GM19023 (cell line): ENCODE measurements at regions not wholly inside any gene's neighbourhood (a gene's known extent, or its start where the extent isn't known, plus 50 kb on each side); places are given as distances from the start of the nearest gene placed in this dataset.
"Not testable (repeated sequence)": the region's sequence is repeated elsewhere in the genome, so short reads cannot be mapped to it uniquely, and the experiment has no call there.

ENCODE experiments used
- ATAC-seq: cut with Tn5 transposase; IDR thresholded peaks from one replicate; pipeline ENCODE4 v1.9.1; 2021; ENCODE audit warnings: mild to moderate bottlenecking, moderate library complexity; ENCODE audit not compliant: unreplicated experiment

DNA sequence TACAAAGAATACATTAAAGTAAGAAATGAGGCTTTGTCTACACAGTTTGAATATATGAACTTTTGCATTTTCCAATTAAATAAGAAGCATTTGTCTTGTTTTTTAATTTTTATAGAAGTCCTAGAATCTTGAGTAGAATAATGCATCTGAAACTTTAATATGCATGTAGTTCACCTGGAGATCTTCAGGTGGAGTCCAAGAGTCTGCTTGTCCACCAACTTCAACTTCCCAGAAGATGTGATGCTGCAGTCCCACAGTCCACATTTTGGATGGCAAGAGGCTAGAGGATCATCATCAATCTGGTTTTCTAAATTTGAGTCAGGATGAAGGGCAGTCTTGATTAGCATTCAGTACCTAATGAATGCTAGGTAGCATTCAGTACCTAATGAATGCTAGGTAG is 357.6 kb upstream of the SOX2 start:
- no peak for ATAC-seq

DNA sequence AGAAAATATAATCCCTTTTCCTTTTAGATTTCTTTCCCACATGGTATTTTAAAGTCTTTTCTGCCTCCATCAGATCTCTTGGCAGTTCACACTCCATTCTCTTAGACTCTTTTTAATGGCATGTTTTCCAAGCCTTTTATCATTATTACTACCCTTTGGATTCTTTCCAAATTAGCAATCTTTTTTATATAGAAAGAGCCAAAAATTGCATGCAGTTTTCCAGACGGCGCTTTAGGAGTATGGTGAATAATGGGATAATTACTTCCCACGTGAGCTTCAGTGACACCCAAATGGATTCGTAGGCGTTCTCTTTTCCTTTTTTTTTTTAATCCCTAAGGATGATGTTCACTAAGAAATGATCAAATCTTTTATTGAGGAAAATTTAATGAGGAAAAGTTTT is 354.8 kb upstream of the DNAJC19 start:
- ATAC-seq: no peak

DNA sequence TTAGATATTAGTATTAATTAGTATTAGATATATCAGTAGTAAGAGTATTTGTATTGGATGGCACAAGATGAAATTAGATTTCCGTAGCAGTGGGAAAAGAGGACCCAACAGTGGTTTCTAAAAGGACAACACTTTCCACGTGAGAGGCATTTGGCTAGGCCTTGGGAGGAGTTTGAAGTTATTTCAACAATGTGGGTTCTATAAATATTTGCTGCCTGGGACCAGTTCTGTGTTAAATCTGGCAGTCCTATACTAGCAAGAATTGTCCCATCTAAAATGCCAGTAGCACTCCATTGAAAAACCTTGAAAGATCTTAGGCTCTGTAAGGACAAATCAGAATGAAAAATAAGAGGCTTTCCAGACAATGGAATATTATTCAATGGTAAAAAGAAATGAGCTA is 347.1 kb upstream of the DNAJC19 start:
- ATAC-seq: no peak

DNA sequence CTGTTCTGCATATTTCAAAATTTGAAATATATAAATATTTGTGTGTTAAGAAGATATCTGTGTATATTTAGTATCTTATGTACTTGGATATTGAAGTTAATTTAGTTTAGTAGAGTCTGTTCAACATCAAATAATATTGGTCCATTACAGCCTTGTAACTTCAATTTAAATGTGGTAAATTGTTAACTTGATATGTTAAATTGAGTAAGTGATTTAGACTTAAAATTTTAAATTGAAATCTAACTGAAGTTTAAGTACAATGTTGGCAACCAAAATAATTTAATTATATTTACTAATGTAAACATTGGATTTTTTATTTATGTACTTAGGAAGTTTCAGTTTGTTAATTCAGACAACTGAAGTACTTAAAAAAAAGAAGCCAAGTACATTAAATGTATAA is 343.9 kb upstream of the DNAJC19 start:
- no peak for ATAC-seq

DNA sequence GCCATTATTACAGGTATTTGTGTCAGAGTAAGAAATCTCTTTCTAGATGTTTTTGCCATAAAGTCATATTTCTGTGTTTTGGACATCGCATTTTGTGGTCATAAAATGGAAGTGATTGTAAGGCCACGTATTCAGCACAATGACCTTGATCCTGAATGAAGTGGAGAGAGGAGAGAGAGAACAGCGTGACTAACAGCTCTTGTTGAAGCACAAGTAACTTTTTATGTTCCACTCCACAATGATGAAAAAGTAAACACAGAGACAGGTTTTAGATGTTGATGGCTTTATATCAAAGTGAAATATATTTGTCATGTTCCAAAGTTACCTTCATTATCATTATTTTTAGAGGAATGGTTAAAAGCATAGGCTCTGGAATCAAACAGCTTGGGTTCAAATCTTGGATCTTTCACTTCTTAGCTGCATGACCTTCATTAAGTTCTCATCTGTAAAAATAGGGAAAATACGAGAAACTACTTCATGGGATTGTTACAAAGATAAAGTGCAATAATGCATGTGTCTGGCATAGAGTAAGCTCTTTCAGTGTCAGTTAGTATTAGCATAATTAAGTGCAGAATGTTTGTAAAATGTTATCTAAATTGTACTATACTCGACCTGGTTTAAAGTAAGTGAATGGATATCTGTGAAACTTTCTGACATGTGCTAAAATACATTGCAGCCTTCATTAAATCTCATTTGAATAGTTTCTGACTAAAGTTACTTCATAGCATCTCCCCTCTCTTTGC is 341.5 kb upstream of the DNAJC19 start:
- no peak for ATAC-seq

DNA sequence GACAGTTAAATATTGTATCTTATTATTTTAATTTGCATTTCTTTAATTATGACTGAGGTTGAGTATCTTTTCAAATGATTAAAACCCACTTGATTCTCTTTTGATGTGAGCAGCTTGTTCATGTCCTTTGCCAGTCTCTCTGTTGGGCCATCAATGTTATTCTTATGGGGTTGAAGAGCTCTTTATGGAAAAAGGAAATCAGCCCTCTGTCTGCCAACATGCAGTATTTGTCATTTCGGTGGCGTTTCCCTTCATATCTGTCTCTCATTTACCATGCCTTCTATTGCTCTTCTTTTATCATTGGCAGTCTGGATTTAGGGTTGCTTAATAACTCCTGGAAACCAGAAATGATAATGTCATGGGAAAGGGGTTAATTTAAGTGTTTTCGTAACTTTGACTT is 340.7 kb upstream of the DNAJC19 start:
- ATAC-seq: no peak

DNA sequence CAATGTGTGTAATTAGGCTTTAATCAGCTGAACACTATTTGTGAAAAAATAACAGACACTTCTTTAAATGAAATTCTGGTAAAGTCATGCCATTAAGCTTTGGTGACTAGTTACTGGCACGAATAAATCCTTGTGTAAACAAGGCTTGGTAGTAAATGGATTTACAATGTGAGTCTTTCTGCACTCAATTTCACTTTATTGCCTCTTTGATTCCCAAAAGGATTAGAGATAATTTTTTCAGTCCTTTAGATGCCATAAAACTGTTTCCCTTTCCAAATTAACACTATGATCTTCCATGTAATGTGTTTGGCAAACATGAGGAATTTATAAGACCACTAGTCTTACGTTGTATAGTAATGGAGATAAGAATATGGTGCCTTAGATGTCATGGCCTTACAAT is 339.5 kb upstream of the DNAJC19 start:
- no peak for ATAC-seq

DNA sequence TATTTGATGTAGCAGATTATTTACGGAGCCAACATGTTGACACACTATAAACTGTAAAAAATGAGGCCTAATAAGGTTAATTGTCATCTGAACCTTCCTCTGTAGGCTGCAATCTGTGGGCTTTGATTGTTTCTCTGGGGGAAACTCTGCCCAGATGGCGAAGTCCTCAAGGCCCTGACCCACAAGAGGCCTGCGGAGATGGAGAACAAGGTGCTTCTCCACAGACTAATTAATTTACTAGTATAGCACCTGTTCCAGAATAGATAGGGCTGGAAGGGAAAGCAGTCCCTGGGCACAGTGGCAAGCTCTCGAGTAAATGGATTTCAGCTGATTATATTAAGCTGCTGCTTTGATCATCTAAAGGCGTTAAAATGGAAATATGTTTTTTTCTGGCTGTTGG is 338.8 kb upstream of the DNAJC19 start:
- ATAC-seq: no peak

DNA sequence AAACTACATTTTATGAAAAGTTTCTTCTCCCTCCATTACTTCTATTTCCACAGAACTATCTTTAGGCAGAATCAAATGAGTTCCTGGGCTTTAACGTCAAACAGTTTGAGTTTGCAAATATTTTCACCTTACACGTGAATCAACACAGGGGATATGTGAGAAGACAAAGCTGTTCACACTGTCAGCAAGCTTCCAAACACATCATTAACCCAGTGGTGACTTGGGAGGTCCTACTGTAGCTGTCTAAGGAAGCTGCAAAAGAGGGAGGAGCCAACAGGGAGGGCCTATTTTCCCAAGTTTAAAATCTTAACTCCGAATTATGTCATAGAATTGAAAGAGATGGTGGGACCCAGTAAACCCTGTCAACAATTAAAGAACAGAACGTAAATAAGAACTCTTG is 337.8 kb upstream of the DNAJC19 start:
- ATAC-seq: no peak

DNA sequence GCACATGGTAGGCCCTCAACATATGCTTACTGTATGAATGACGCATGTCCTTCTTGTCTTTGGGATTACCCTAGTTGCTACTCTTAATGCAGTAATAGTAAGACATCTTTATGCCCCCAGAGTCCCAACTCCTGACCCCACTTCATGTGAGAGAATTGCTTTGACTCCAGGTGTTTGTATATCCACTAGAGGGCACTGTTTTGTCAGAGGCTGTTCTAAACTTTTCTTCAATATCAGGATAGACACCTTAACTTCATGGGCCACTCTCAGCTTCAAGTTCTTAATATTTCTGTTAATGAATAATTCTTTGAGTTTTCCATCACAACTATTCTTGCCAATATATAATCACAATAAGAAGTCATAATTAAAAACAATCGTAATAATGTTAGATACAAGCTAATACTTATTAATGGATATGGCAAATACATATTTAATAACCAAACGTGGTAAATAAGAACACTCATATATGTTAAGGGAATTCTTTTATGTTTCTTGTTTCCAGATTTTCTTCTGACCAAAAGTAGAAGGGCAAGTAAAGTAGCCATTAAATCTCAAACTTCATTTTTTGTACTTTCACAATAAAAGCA is 337.2 kb upstream of the DNAJC19 start:
- no peak for ATAC-seq

DNA sequence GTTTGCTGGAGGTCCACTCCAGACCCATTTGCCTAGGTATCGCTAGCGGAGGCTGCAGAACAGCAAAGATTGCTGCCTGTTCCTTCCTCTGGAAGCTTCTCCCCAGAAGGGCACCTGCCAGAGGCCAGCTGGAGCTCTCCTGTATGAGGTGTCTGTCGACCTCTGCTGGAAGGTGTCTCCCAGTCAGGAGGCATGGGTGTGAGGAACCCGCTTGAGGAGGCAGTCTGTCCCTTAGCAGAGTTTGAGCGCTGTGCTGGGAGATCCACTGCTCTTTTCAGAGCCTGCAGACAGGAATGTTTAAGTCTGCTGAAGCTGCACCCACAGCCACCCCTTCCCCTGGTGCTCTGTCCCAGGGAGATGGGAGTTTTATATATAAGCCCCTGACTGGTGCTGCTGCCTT is 335.0 kb upstream of the DNAJC19 start:
- not testable (repeated sequence) for ATAC-seq

DNA sequence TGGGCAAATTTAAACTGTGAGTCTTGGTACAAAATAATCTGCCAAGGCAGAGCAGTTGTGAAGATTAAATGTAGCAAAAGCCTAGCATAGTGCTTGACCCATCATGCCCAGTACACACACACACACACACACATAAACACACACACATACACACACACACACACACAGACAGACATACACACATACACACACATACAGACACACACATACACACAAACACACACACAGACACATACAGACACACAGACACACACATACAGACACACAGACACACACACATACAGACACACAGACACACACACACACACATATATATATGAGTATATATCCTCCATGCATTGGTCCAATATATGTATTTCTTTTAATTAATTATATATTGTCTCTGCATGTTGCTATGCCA is 328.8 kb upstream of the DNAJC19 start:
- no peak for ATAC-seq

DNA sequence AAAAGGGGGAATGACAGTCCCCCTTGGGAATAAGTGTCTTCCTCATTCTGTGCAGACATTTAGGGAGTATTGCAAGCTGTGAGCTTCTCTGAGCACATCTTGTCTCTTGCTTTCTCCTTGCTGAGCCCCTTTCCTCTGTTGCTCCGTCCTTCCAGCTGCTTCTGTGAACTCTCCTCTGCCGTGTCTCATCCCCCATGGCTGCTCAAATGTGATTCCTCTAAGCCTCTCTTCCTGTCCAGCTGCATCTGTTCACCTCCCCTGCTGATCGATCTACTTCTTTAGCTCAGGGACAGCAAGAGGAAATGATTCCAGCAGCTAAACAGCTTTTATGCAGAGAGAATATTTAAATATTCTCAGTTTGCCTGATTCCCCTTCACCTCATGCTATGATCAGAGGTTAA is 328.0 kb upstream of the DNAJC19 start:
- no peak for ATAC-seq

DNA sequence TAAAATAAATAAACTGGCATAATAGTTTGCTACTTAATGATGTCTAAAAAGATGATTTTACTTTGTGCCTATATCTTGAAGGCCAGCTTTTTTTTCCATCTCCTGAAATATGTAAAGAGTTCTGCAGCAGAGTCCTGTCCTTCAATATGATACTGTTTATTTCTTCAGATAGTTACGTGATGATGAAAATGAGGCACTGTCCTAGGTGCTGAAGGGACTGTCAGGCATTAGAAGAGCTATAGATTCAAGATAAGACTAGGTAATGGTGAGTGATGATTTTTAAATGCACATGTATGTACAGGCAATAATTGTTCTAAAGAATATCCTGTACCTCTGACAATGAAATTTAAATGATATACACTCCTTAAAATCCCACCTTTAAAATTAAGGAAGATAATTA is 326.9 kb upstream of the DNAJC19 start:
- no peak for ATAC-seq

DNA sequence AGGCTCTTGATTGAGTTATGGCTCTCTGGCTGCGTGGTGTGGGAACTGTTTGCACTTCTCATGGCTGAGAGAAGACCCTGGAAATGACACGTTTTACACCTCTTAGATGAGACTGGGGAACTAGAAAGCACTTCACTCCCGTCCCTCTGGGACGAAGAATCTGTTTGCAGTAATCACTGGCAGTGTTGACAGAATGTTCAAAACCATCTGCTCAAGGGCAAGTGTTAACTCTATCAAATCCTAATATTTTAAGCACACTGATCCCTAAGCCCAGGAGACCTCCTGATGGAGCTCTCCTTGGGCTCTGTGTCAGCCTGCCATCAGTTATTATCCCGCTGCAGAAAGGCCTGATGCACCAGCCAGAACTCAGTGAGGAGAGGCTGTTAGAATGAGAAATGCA is 323.8 kb upstream of the DNAJC19 start:
- no peak for ATAC-seq

DNA sequence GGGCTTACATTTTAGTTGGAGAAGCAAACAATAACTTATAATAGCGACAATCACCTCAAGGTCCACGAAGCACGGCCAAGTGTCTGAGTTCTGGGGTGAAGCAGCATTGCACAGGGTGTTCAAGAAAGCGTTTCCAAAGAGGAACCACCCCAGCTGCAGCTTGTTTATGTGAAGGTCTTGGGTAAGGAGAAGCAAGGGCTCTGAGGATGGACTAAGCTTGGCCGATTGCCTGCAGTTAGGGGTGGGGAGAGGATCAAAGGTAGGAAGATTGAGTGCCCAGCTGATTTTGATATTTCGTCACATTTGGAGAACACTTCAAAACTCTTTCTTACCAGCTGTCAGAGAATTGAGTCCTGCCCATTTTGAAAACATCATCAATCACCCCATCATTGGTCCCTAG is 321.6 kb upstream of the DNAJC19 start:
- no peak for ATAC-seq

DNA sequence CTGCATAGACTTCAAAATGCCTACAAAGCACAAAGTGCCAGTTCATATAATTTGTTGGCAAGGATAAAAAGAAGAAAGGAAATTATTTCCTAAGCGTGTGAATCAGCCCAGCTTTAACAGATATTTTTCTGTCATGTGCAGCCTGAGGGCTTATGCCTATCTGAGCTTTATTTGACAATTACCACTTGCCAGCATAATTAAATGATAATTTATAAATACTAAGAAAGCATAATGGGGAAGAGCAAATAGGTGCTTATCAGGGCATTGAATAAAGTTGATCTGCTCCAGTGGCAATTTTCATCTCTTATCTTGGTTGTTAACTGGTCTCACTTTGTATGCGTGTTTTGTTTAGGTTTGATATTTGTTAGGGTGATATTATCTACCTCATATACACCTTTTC is 313.4 kb upstream of the DNAJC19 start:
- no peak for ATAC-seq

DNA sequence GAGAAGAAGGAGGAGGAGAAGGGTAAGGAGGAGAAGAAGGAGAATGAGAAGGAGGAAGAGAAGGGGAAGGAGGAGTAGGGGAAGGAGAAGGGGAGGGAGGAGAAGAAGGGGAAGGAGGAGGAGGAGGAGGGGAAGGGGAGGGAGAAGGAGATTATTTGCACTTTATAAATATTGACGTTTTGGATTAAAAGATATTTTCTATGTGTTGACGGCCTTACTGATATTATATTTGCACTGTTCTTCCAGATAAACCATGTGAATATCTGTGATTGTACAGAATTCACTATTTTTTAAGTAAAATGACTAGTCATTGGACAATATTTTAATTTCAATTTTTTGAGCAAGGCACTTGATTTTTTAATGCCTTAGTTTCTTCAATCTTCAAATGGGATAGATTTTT is 310.5 kb upstream of the DNAJC19 start:
- ATAC-seq: no peak

DNA sequence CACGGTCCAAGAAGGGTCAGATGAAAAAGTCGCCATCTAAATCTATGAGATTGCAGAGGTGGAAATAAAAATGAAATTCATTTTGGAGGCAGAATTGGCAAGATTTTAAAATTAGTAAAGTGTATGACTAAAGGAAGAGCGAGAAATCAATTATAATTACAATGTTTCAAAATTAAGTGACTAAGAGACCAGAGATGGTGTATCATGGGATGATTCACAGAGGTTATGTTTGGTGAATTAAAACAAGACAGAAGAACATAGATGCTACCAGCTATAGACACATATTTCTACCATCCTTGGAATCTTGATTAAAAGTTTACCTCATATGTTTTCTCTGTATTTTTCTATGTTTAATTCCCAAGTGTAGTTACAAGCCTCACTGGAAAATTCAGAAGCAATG is 308.9 kb upstream of the DNAJC19 start:
- ATAC-seq: no peak

DNA sequence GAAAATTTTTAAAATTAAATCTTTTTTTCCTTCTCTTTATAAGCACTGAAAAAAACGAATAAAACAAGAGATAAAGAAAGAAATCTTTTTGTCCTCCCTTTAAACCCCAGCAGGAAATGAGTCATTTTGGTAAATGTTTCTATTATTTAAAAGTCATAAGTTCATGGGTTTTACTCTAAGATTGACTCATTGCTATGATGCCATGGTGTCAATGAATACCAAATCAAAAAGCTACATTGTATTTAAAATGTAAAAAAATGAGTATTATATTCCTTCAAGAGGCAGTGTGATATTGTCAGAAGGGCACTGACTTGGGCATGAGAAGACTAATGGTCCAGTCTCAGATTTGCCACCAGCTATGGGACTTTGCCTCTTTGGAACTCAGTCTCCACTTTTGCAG is 303.4 kb upstream of the DNAJC19 start:
- ATAC-seq: no peak

DNA sequence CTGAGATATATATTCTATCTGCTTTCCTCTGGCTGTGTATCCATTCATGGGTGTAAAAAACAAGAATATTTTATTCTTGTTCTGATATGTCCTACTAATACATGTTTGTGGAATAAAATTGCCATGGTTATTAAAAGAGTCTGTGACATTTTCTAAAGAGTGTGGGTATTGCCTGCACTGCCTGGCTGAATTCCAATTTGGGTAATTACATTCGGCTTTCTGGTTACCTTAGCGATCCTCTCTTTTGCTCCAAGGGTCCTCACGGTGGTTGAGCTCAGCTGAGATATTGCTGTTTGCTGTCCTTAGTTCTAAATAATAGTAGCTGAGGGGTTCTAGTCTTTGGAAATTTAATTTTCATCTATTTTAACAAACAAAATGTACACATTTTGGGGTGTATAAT is 301.4 kb upstream of the DNAJC19 start:
- ATAC-seq: no peak

DNA sequence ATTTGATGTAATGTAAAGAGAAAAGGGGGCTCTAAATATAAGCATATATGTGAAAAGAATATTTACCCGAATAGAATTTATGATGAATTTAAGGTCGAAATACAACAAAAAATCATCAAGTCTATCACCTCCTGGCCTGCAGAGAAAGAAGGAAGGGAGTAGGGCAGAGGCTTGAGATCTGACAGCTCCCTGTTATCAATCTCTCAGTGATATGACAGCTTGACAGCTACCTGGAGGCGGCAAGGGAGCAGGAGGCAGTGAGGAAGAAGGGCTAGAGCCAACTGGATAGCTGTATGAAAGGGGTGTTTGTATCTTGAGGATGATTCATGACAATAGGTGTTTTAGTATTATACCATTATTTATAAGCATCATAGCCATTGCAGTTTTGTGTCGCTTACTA is 299.8 kb upstream of the DNAJC19 start:
- no peak for ATAC-seq

DNA sequence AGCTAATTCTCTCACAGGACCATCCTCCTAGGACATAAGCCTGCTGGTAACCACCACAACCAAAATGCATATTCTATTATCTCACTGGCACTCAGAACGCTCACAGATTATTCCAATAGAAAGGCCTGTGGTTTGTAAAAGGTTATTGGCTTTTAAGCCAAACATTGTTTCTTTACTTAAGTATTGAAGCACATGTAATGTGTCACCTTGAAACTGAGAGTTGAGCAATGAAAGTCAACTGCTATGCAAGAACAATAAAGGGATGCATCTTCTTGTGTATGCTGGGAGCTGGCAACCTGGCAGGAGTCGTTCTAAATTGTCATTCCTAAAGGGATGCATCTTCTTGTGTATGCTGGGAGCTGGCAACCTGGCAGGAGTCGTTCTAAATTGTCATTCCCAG is 298.6 kb upstream of the DNAJC19 start:
- ATAC-seq: no peak
